ENCODE measurements at regions not wholly inside any gene's neighbourhood (a gene's known extent, or its start where the extent isn't known, plus 50 kb on each side); places are given as distances from the start of the nearest gene placed in this dataset.

- Mint-ChIP-seq H3K9me3 (peaks cover 0 to 1% (median 0%) of the 10 kb centered on the region in 11 donors), H3K27ac (no peak overlapping the region), H3K4me1 (no peaks in the 10 kb centered on the region), H3K4me3 (no peak overlapping the region), H3K27me3 (no peaks in the 10 kb centered on the region), H3K36me3 (no peaks in the 10 kb centered on the region)
- intact Hi-C loops (cut with micrococcal nuclease), result no loop called here
- H3K36me3 ChIP-seq (ENCODE audit: control insufficient read depth in 2 of 3, insufficient read depth in 3 of 3, low read length in 3 of 3), result no peaks in the 10 kb centered on the region
- H3K27me3 ChIP-seq (ENCODE audit: control insufficient read depth in 2 of 2, insufficient read depth in 2 of 2, low read length in 2 of 2), result no peaks in the 10 kb centered on the region
- H3K27ac ChIP-seq (ENCODE audit: low read depth, low read length), result no peak overlapping the region
- no peak for ATAC-seq
- H3K4me3 ChIP-seq (ENCODE audit: low read length), result no peak overlapping the region
- H3K9me3 ChIP-seq (ENCODE audit: control insufficient read depth in 2 of 3, low read length in 3 of 3), result no peaks in the 10 kb centered on the region
- H3K4me1 ChIP-seq (ENCODE audit: control insufficient read depth in 2 of 2, insufficient read depth in 2 of 2, low read length in 2 of 2), result no peaks in the 10 kb centered on the region
- ChIA-PET POLR2A (interaction anchor here (0.6 kb wide), 1 partner anchor 452 kb away, joined by 4 read pairs; no protein-coding TSS in a partner anchor), CTCF (no interaction called here)
- no peak for DNase-seq
These were observed 442.2 kb downstream of the DSEL start for GRCh38 chr18:67074309-67074708.

DNA sequence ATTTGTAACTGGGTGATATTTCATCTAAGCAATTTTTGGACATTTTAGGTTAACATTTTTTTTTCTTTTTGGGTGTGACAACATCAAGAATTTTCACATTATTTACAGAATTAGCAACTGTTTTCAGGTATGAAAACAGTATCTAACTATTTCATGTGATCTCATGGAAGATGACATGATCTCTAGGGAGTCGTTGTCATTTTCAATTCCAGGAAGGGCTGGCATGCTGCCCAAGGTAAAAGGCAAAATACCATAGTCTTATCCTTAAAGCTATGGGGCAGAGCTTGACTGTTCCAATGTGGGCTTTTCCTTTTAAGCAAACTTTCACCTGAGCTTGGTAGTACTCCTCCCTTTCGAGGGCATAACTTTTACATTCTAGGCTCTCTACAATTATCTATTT is 443.7 kb downstream of the DSEL start:
- ATAC-seq (no peak), DNase-seq (no peak)
- Mint-ChIP-seq H3K4me3 (no peak overlapping the region), H3K27ac (no peak overlapping the region), H3K27me3 (no peaks in the 10 kb centered on the region), H3K36me3 (no peaks in the 10 kb centered on the region), H3K4me1 (no peaks in the 10 kb centered on the region), H3K9me3 (peaks cover 0 to 1% (median 0%) of the 10 kb centered on the region in 11 donors)
- ChIA-PET POLR2A (no interaction called here), CTCF (no interaction called here)
- H3K27ac ChIP-seq (ENCODE audit: low read depth, low read length), result no peak overlapping the region
- intact Hi-C loops (cut with micrococcal nuclease), result no loop called here
- H3K9me3 ChIP-seq (ENCODE audit: control insufficient read depth in 2 of 3, low read length in 3 of 3), result no peaks in the 10 kb centered on the region
- no peaks in the 10 kb centered on the region for H3K27me3 ChIP-seq (ENCODE audit: control insufficient read depth in 2 of 2, insufficient read depth in 2 of 2, low read length in 2 of 2)
- H3K4me1 ChIP-seq (ENCODE audit: control insufficient read depth in 2 of 2, insufficient read depth in 2 of 2, low read length in 2 of 2), result no peaks in the 10 kb centered on the region
- H3K36me3 ChIP-seq (ENCODE audit: control insufficient read depth in 2 of 3, insufficient read depth in 3 of 3, low read length in 3 of 3), result no peaks in the 10 kb centered on the region
- H3K4me3 ChIP-seq (ENCODE audit: low read length), result no peak overlapping the region

GRCh38 chr18:67068608-67069007 is 447.9 kb downstream of the DSEL start:
- H3K36me3 ChIP-seq (ENCODE audit: control insufficient read depth in 2 of 3, insufficient read depth in 3 of 3, low read length in 3 of 3), result no peaks in the 10 kb centered on the region
- H3K9me3 ChIP-seq (ENCODE audit: control insufficient read depth in 2 of 3, low read length in 3 of 3), result no peaks in the 10 kb centered on the region
- Mint-ChIP-seq H3K9me3 (peaks cover 0 to 4% (median 0%) of the 10 kb centered on the region in 11 donors), H3K4me1 (no peaks in the 10 kb centered on the region), H3K36me3 (no peaks in the 10 kb centered on the region), H3K27me3 (no peaks in the 10 kb centered on the region), H3K4me3 (no peak overlapping the region), H3K27ac (no peak overlapping the region)
- no peaks in the 10 kb centered on the region for H3K27me3 ChIP-seq (ENCODE audit: control insufficient read depth in 2 of 2, insufficient read depth in 2 of 2, low read length in 2 of 2)
- no peak overlapping the region for H3K4me3 ChIP-seq (ENCODE audit: low read length)
- POLR2A ChIA-PET, result no interaction called here
- intact Hi-C loops (cut with micrococcal nuclease), result no loop called here
- no peak for ATAC-seq
- H3K27ac ChIP-seq (ENCODE audit: low read depth, low read length), result no peak overlapping the region
- CTCF ChIA-PET, result no interaction called here
- H3K4me1 ChIP-seq (ENCODE audit: control insufficient read depth in 2 of 2, insufficient read depth in 2 of 2, low read length in 2 of 2), result no peaks in the 10 kb centered on the region
- DNase-seq, result no peak

GRCh38 chr18:67047334-67047733 is 443.4 kb upstream of the CDH19 start:
- DNase-seq, result no peak
- Mint-ChIP-seq H3K36me3 (no peaks in the 10 kb centered on the region), H3K27ac (no peak overlapping the region), H3K9me3 (peaks cover 0 to 10% (median 0%) of the 10 kb centered on the region in 11 donors), H3K4me1 (no peaks in the 10 kb centered on the region), H3K27me3 (no peaks in the 10 kb centered on the region), H3K4me3 (no peak overlapping the region)
- no peak overlapping the region for H3K4me3 ChIP-seq (ENCODE audit: low read length)
- POLR2A ChIA-PET, result no interaction called here
- ATAC-seq, result no peak
- H3K36me3 ChIP-seq (ENCODE audit: control insufficient read depth in 2 of 3, insufficient read depth in 3 of 3, low read length in 3 of 3), result no peaks in the 10 kb centered on the region
- no peaks in the 10 kb centered on the region for H3K4me1 ChIP-seq (ENCODE audit: control insufficient read depth in 2 of 2, insufficient read depth in 2 of 2, low read length in 2 of 2)
- no peaks in the 10 kb centered on the region for H3K27me3 ChIP-seq (ENCODE audit: control insufficient read depth in 2 of 2, insufficient read depth in 2 of 2, low read length in 2 of 2)
- no peak overlapping the region for H3K27ac ChIP-seq (ENCODE audit: low read depth, low read length)
- no peaks in the 10 kb centered on the region for H3K9me3 ChIP-seq (ENCODE audit: control insufficient read depth in 2 of 3, low read length in 3 of 3)
- intact Hi-C loops (cut with micrococcal nuclease), result no loop called here
- CTCF ChIA-PET, result no interaction called here

GRCh38 chr18:67043276-67043675 is 439.4 kb upstream of the CDH19 start:
- no peaks in the 10 kb centered on the region for H3K36me3 ChIP-seq (ENCODE audit: control insufficient read depth in 2 of 3, insufficient read depth in 3 of 3, low read length in 3 of 3)
- H3K4me1 Mint-ChIP-seq, result peaks cover 0 to 1% (median 0%) of the 10 kb centered on the region in 7 donors
- no peaks in the 10 kb centered on the region for H3K27me3 ChIP-seq (ENCODE audit: control insufficient read depth in 2 of 2, insufficient read depth in 2 of 2, low read length in 2 of 2)
- intact Hi-C loops (cut with micrococcal nuclease), result no loop called here
- ChIA-PET POLR2A (no interaction called here), CTCF (no interaction called here)
- no peak for ATAC-seq
- H3K36me3 Mint-ChIP-seq, result no peaks in the 10 kb centered on the region
- no peak overlapping the region for H3K27ac Mint-ChIP-seq
- H3K4me3 ChIP-seq (ENCODE audit: low read length), result no peak overlapping the region
- no peak overlapping the region for H3K4me3 Mint-ChIP-seq
- peaks cover 0 to 12% (median 0%) of the 10 kb centered on the region in 11 donors for H3K9me3 Mint-ChIP-seq
- no peaks in the 10 kb centered on the region for H3K27me3 Mint-ChIP-seq
- H3K27ac ChIP-seq (ENCODE audit: low read depth, low read length), result no peak overlapping the region
- no peaks in the 10 kb centered on the region for H3K4me1 ChIP-seq (ENCODE audit: control insufficient read depth in 2 of 2, insufficient read depth in 2 of 2, low read length in 2 of 2)
- no peaks in the 10 kb centered on the region for H3K9me3 ChIP-seq (ENCODE audit: control insufficient read depth in 2 of 3, low read length in 3 of 3)
- DNase-seq, result no peak

GRCh38 chr18:67041334-67041733 is 437.4 kb upstream of the CDH19 start:
- Histone ChIP-seq H3K4me3 (ENCODE audit: low read length) (no peak overlapping the region), H3K27me3 (ENCODE audit: control insufficient read depth in 2 of 2, insufficient read depth in 2 of 2, low read length in 2 of 2) (no peaks in the 10 kb centered on the region), H3K9me3 (ENCODE audit: control insufficient read depth in 2 of 3, low read length in 3 of 3) (no peaks in the 10 kb centered on the region), H3K4me1 (ENCODE audit: control insufficient read depth in 2 of 2, insufficient read depth in 2 of 2, low read length in 2 of 2) (no peaks in the 10 kb centered on the region), H3K27ac (ENCODE audit: low read depth, low read length) (no peak overlapping the region), H3K36me3 (ENCODE audit: control insufficient read depth in 2 of 3, insufficient read depth in 3 of 3, low read length in 3 of 3) (no peaks in the 10 kb centered on the region)
- ATAC-seq (no peak), DNase-seq (no peak)
- no peaks in the 10 kb centered on the region for H3K27me3 Mint-ChIP-seq
- intact Hi-C loops (cut with micrococcal nuclease), result no loop called here
- H3K4me1 Mint-ChIP-seq, result peaks cover 0 to 1% (median 0%) of the 10 kb centered on the region in 7 donors
- ChIA-PET POLR2A (no interaction called here), CTCF (interaction anchor here (0.5 kb wide), 1 partner anchor 28 kb away, joined by 3 read pairs; no protein-coding TSS in a partner anchor)
- H3K27ac Mint-ChIP-seq, result no peak overlapping the region
- no peak overlapping the region for H3K4me3 Mint-ChIP-seq
- peaks cover 0 to 12% (median 0%) of the 10 kb centered on the region in 11 donors for H3K9me3 Mint-ChIP-seq
- H3K36me3 Mint-ChIP-seq, result no peaks in the 10 kb centered on the region

GRCh38 chr18:67035026-67035425 is 431.1 kb upstream of the CDH19 start:
- H3K4me3 ChIP-seq (ENCODE audit: low read length), result no peak overlapping the region
- no peaks in the 10 kb centered on the region for H3K36me3 ChIP-seq (ENCODE audit: control insufficient read depth in 2 of 3, insufficient read depth in 3 of 3, low read length in 3 of 3)

More at GRCh38 chr18:67035026-67035425, 431.1 kb upstream of the CDH19 start:
- no peak for DNase-seq
- ATAC-seq, result no peak
- no peak overlapping the region for H3K27ac ChIP-seq (ENCODE audit: low read depth, low read length)
- Mint-ChIP-seq H3K9me3 (peaks cover 0 to 19% (median 0%) of the 10 kb centered on the region in 11 donors), H3K27me3 (no peaks in the 10 kb centered on the region), H3K36me3 (no peaks in the 10 kb centered on the region), H3K4me3 (no peak overlapping the region), H3K4me1 (no peaks in the 10 kb centered on the region), H3K27ac (no peak overlapping the region)
- intact Hi-C loops (cut with micrococcal nuclease), result no loop called here
- POLR2A ChIA-PET, result no interaction called here
- no peaks in the 10 kb centered on the region for H3K4me1 ChIP-seq (ENCODE audit: control insufficient read depth in 2 of 2, insufficient read depth in 2 of 2, low read length in 2 of 2)
- no peaks in the 10 kb centered on the region for H3K9me3 ChIP-seq (ENCODE audit: control insufficient read depth in 2 of 3, low read length in 3 of 3)
- CTCF ChIA-PET, result no interaction called here
- H3K27me3 ChIP-seq (ENCODE audit: control insufficient read depth in 2 of 2, insufficient read depth in 2 of 2, low read length in 2 of 2), result no peaks in the 10 kb centered on the region
